NCI-H774 (cell line): ENCODE measurements at regions not wholly inside any gene's neighbourhood (a gene's known extent, or its start where the extent isn't known, plus 50 kb on each side); places are given as distances from the start of the nearest gene placed in this dataset.

ENCODE experiments used
- DNase-seq: peaks from one replicate; lab custom pipeline; 2025; lab: John Stamatoyannopoulos, UW

GRCh38 chr2:65730186-65730585 is 297.8 kb upstream of the SPRED2 start:
- no peak for DNase-seq

GRCh38 chr2:65729246-65729645 is 296.8 kb upstream of the SPRED2 start:
- no peak for DNase-seq

- DNase-seq, result no peak
These were observed 296.2 kb upstream of the SPRED2 start for GRCh38 chr2:65728477-65729180.

GRCh38 chr2:65727816-65728215 is 295.4 kb upstream of the SPRED2 start:
- no peak for DNase-seq

- no peak for DNase-seq
These were observed 295.0 kb upstream of the SPRED2 start for GRCh38 chr2:65727381-65727780.

- DNase-seq, result no peak
These were observed 292.4 kb upstream of the SPRED2 start for GRCh38 chr2:65724752-65725151.

GRCh38 chr2:65724336-65724735 is 291.9 kb upstream of the SPRED2 start:
- DNase-seq, result no peak

- DNase-seq, result no peak
These were observed 289.8 kb upstream of the SPRED2 start for GRCh38 chr2:65722028-65722778.

- no peak for DNase-seq
These were observed 284.3 kb upstream of the SPRED2 start for GRCh38 chr2:65716698-65717097.

- DNase-seq, result no peak
These were observed 282.9 kb upstream of the SPRED2 start for GRCh38 chr2:65715323-65715722.

- DNase-seq, result no peak
These were observed 282.5 kb upstream of the SPRED2 start for GRCh38 chr2:65714866-65715265.

GRCh38 chr2:65711863-65712262 is 279.5 kb upstream of the SPRED2 start:
- no peak for DNase-seq

GRCh38 chr2:65710779-65711295 is 278.4 kb upstream of the SPRED2 start:
- no peak for DNase-seq

GRCh38 chr2:65710356-65710755 is 278.0 kb upstream of the SPRED2 start:
- no peak for DNase-seq

GRCh38 chr2:65708086-65708485 is 275.7 kb upstream of the SPRED2 start:
- no peak for DNase-seq

GRCh38 chr2:65706411-65706810 is 274.0 kb upstream of the SPRED2 start:
- DNase-seq, result no peak

- DNase-seq, result no peak
These were observed 268.8 kb upstream of the SPRED2 start for GRCh38 chr2:65701191-65701590.

GRCh38 chr2:65700720-65701119 is 268.3 kb upstream of the SPRED2 start:
- DNase-seq, result no peak

- DNase-seq, result no peak
These were observed 267.7 kb upstream of the SPRED2 start for GRCh38 chr2:65700004-65700651.

GRCh38 chr2:65691816-65692215 is 259.4 kb upstream of the SPRED2 start:
- no peak for DNase-seq

GRCh38 chr2:65688141-65688886 is 255.9 kb upstream of the SPRED2 start:
- no peak for DNase-seq

GRCh38 chr2:65687614-65688013 is 255.2 kb upstream of the SPRED2 start:
- DNase-seq, result no peak
